Adipocyte (in vitro differentiated cells): ENCODE measurements at regions not wholly inside any gene's neighbourhood (a gene's known extent, or its start where the extent isn't known, plus 50 kb on each side); places are given as distances from the start of the nearest gene placed in this dataset.
A peak's percentile ranks its signal among the peaks of the same experiment; 100 is the strongest.

ENCODE experiments used
- DNase-seq: peaks from one replicate; pipeline ENCODE4 v3.0.0-alpha.2; 2015; ENCODE audit warnings: low read depth
- H3K27me3 ChIP-seq: replicated peaks from 2 replicates; pipeline ENCODE4 v1.7.0; 2013; ENCODE audit warnings: mild to moderate bottlenecking, low read length, moderate library complexity; ENCODE audit not compliant: control insufficient read depth, insufficient read depth
- H3K36me3 ChIP-seq: 2 replicates; pipeline ENCODE4 v1.7.0; 2013; ENCODE audit warnings: low read length, mild to moderate bottlenecking, moderate library complexity; ENCODE audit not compliant: control insufficient read depth, insufficient read depth, severe bottlenecking
- H3K4me1 ChIP-seq: 2 replicates; pipeline ENCODE4 v1.7.0; 2013; ENCODE audit warnings: mild to moderate bottlenecking, low read length, moderate library complexity; ENCODE audit not compliant: control insufficient read depth, insufficient read depth
- H3K4me3 ChIP-seq: 2 replicates; pipeline ENCODE4 v1.7.0; 2013; ENCODE audit warnings: mild to moderate bottlenecking, low read length, moderate library complexity
- H3K9ac ChIP-seq: 2 replicates; pipeline ENCODE4 v1.7.0; 2013; ENCODE audit warnings: mild to moderate bottlenecking, low read length, moderate library complexity
- H3K9me3 ChIP-seq: 2 replicates; pipeline ENCODE4 v1.7.0; 2013; ENCODE audit warnings: mild to moderate bottlenecking, low read length, moderate library complexity; ENCODE audit not compliant: control insufficient read depth

GRCh38 chr17:22654447-22654846 lies 962.1 kb downstream of the KCNJ18 start:
- H3K9me3 ChIP-seq = no peaks in the 10 kb centered on the region
- no peaks in the 10 kb centered on the region for H3K36me3 ChIP-seq
- no peak overlapping the region for H3K9ac ChIP-seq
- H3K27me3 ChIP-seq = no peaks in the 10 kb centered on the region
- no peaks in the 10 kb centered on the region for H3K4me1 ChIP-seq
- DNase-seq = no peak
- H3K4me3 ChIP-seq = no peak overlapping the region

- no peaks in the 10 kb centered on the region for H3K4me1 ChIP-seq
- no peaks in the 10 kb centered on the region for H3K36me3 ChIP-seq
- no peaks in the 10 kb centered on the region for H3K27me3 ChIP-seq
- H3K9ac ChIP-seq = no peak overlapping the region
- H3K4me3 ChIP-seq = no peak overlapping the region
- no peak for DNase-seq
- no peaks in the 10 kb centered on the region for H3K9me3 ChIP-seq
Measured at GRCh38 chr17:22669721-22670120, 977.4 kb downstream of the KCNJ18 start.

- Histone ChIP-seq H3K4me3 (no peak overlapping the region), H3K4me1 (no peaks in the 10 kb centered on the region), H3K9ac (no peak overlapping the region), H3K9me3 (no peaks in the 10 kb centered on the region), H3K27me3 (no peaks in the 10 kb centered on the region), H3K36me3 (no peaks in the 10 kb centered on the region)
- no peak for DNase-seq
Measured at GRCh38 chr17:22671110-22671509, 978.8 kb downstream of the KCNJ18 start.

- DNase-seq = no peak
- H3K9me3 ChIP-seq = no peaks in the 10 kb centered on the region
Measured at GRCh38 chr17:22692066-22692805, 999.9 kb downstream of the KCNJ18 start.

GRCh38 chr17:22692806-22693171 lies 1000.5 kb downstream of the KCNJ18 start:
- H3K9ac ChIP-seq = no peak overlapping the region

More at GRCh38 chr17:22692066-22692805, 999.9 kb downstream of the KCNJ18 start:
- Histone ChIP-seq H3K27me3 (no peaks in the 10 kb centered on the region), H3K4me3 (no peak overlapping the region), H3K9ac (no peak overlapping the region), H3K4me1 (no peaks in the 10 kb centered on the region), H3K36me3 (no peaks in the 10 kb centered on the region)

GRCh38 chr17:22694362-22695227 lies 1002.3 kb downstream of the KCNJ18 start:
- Histone ChIP-seq H3K36me3 (no peaks in the 10 kb centered on the region), H3K4me1 (no peaks in the 10 kb centered on the region), H3K9ac (no peak overlapping the region), H3K27me3 (no peaks in the 10 kb centered on the region), H3K4me3 (no peak overlapping the region), H3K9me3 (peaks cover 5% of the 10 kb centered on the region)
- DNase-seq = no peak

More at GRCh38 chr17:22692806-22693171, 1000.5 kb downstream of the KCNJ18 start:
- no peak for DNase-seq
- Histone ChIP-seq H3K27me3 (no peaks in the 10 kb centered on the region), H3K4me3 (no peak overlapping the region), H3K36me3 (no peaks in the 10 kb centered on the region), H3K9me3 (no peaks in the 10 kb centered on the region), H3K4me1 (no peaks in the 10 kb centered on the region)

- H3K36me3 ChIP-seq = no peaks in the 10 kb centered on the region
- peaks cover 5% of the 10 kb centered on the region for H3K9me3 ChIP-seq
- no peak for DNase-seq
- no peak overlapping the region for H3K9ac ChIP-seq
- no peaks in the 10 kb centered on the region for H3K4me1 ChIP-seq
- no peak overlapping the region for H3K4me3 ChIP-seq
- no peaks in the 10 kb centered on the region for H3K27me3 ChIP-seq
Measured at GRCh38 chr17:22695228-22695619, 1002.9 kb downstream of the KCNJ18 start.

- DNase-seq = no peak
- Histone ChIP-seq H3K36me3 (no peaks in the 10 kb centered on the region), H3K4me3 (no peak overlapping the region), H3K9ac (no peak overlapping the region), H3K9me3 (peaks cover 5% of the 10 kb centered on the region), H3K27me3 (no peaks in the 10 kb centered on the region), H3K4me1 (no peaks in the 10 kb centered on the region)
Measured at GRCh38 chr17:22703204-22703603, 1010.9 kb downstream of the KCNJ18 start.

- Histone ChIP-seq H3K4me3 (no peak overlapping the region), H3K36me3 (no peaks in the 10 kb centered on the region), H3K9ac (no peak overlapping the region), H3K9me3 (no peaks in the 10 kb centered on the region), H3K27me3 (no peaks in the 10 kb centered on the region), H3K4me1 (no peaks in the 10 kb centered on the region)
- no peak for DNase-seq
Measured at GRCh38 chr17:22703786-22704441, 1011.6 kb downstream of the KCNJ18 start.

GRCh38 chr17:22704674-22705073 lies 1012.4 kb downstream of the KCNJ18 start:
- no peak overlapping the region for H3K4me3 ChIP-seq
- H3K27me3 ChIP-seq = no peaks in the 10 kb centered on the region
- H3K4me1 ChIP-seq = no peaks in the 10 kb centered on the region
- no peaks in the 10 kb centered on the region for H3K9me3 ChIP-seq
- H3K9ac ChIP-seq = no peak overlapping the region
- no peaks in the 10 kb centered on the region for H3K36me3 ChIP-seq
- peak; percentile 1 for DNase-seq

- H3K27me3 ChIP-seq = no peaks in the 10 kb centered on the region
- no peaks in the 10 kb centered on the region for H3K36me3 ChIP-seq
- H3K4me3 ChIP-seq = no peak overlapping the region
- no peak overlapping the region for H3K9ac ChIP-seq
- H3K9me3 ChIP-seq = no peaks in the 10 kb centered on the region
- no peaks in the 10 kb centered on the region for H3K4me1 ChIP-seq
- DNase-seq = no peak
Measured at GRCh38 chr17:22707626-22708025, 1015.3 kb downstream of the KCNJ18 start.
